A549 (cell line): ENCODE measurements at regions not wholly inside any gene's neighbourhood (a gene's known extent, or its start where the extent isn't known, plus 50 kb on each side); places are given as distances from the start of the nearest gene placed in this dataset.

ENCODE experiments used
- ATAC-seq, 2 experiments: fragments of 200-7000 bp in 1 of 2; fragments of >200 bp in 1 of 2; cut with Nextera tagmentation in 1 of 2; cut with Tn5 transposase in 1 of 2; 3 replicates each; pipeline versions ENCODE4 v1.8.0 to v1.9.1; 2018 to 2020; ENCODE audit warnings: mild to moderate bottlenecking in 1 of 2, moderate library complexity in 1 of 2
- CTCF ChIA-PET: fragments of 300-600 bp; sonication (Branson Sonifier 250); formaldehyde crosslinking; extraction: SDS; loops from one replicate; lab custom pipeline; 2021; ENCODE audit warnings: antibody characterized with exemption, inconsistent platforms; lab: Yijun Ruan, JAX
- POLR2A ChIA-PET: fragments of 350-600 bp; formaldehyde crosslinking; extraction: SDS; loops from one replicate; lab custom pipeline; 2021; ENCODE audit warnings: antibody characterized with exemption, inconsistent platforms; lab: Yijun Ruan, JAX
- DNase-seq, 2 experiments: peaks; one replicate each; pipeline versions ENCODE4 v3.0.0 to v3.0.0-alpha.2; 2011 to 2016; ENCODE audit warnings: low read depth in 1 of 2, low spot score in 1 of 2
- FAIRE-seq: peaks from 2 replicates; lab custom pipeline; 2011; peaks lifted over from hg19 to GRCh38; lab: Jason Lieb, UNC
- H3K27ac ChIP-seq, 2 experiments: fragments of >200 bp; sonication (Bioruptor Twin); formaldehyde crosslinking; 3 replicates each; pipeline ENCODE4 v1.5.1; 2016 to 2017
- H3K4me1 ChIP-seq: fragments of >200 bp; sonication (Bioruptor Twin); formaldehyde crosslinking; 3 replicates; pipeline ENCODE4 v1.6.1; 2016
- H3K4me2 ChIP-seq: fragments of >200 bp; sonication (Bioruptor Twin); formaldehyde crosslinking; 3 replicates; pipeline ENCODE4 v1.6.1; 2016
- H3K4me3 ChIP-seq: fragments of >200 bp; sonication (Bioruptor Twin); formaldehyde crosslinking; 3 replicates; pipeline ENCODE4 v1.5.1; 2016
- H3K9me3 ChIP-seq: fragments of >200 bp; sonication (Bioruptor Twin); formaldehyde crosslinking; 3 replicates; pipeline ENCODE4 v1.6.1; 2016
- ATOH8 ChIP-seq: fragments of 250-450 bp; sonication (Bioruptor Pico); IDR thresholded peaks from 2 replicates; pipeline ENCODE4 v1.5.0; 2020; ENCODE audit warnings: low read depth, mild to moderate bottlenecking, moderate library complexity
- BHLHE40 ChIP-seq: IDR thresholded peaks from 2 replicates; pipeline ENCODE4 v1.6.1; 2012; ENCODE audit warnings: low read depth, low read length, inconsistent platforms
- CHD2 ChIP-seq: fragments of 150-350 bp; IDR thresholded peaks from 2 replicates; pipeline ENCODE4 v1.6.1; 2014; ENCODE audit warnings: low read length; ENCODE audit not compliant: partially characterized antibody
- E2F6 ChIP-seq: IDR thresholded peaks from 2 replicates; pipeline ENCODE4 v1.6.1; 2012; ENCODE audit warnings: low read depth, borderline replicate concordance
- ESRRA ChIP-seq: fragments of 150-350 bp; IDR thresholded peaks from 2 replicates; pipeline ENCODE4 v1.6.1; 2014; ENCODE audit warnings: mild to moderate bottlenecking, low read length, borderline replicate concordance
- FOSB ChIP-seq: fragments of 250-450 bp; sonication (Bioruptor Pico); IDR thresholded peaks from 2 replicates; pipeline ENCODE4 v1.5.0; 2020; ENCODE audit warnings: mild to moderate bottlenecking, moderate library complexity
- GATA3 ChIP-seq: IDR thresholded peaks from 2 replicates; pipeline ENCODE4 v1.6.1; 2012; ENCODE audit warnings: borderline replicate concordance
- HOXA7 ChIP-seq: fragments of 250-450 bp; sonication (Bioruptor Pico); IDR thresholded peaks from 2 replicates; pipeline ENCODE4 v1.5.0; 2020; ENCODE audit warnings: mild to moderate bottlenecking, moderate library complexity
- HOXB13 ChIP-seq: fragments of 250-450 bp; sonication (Bioruptor Pico); IDR thresholded peaks from 2 replicates; pipeline ENCODE4 v1.5.0; 2020; ENCODE audit warnings: low read depth, mild to moderate bottlenecking, moderate library complexity
- JUNB ChIP-seq: fragments of >200 bp; sonication (Bioruptor Twin); formaldehyde crosslinking; IDR thresholded peaks from 2 replicates; pipeline ENCODE4 v1.6.1; 2016
- KDM1A ChIP-seq: fragments of 200-600 bp; sonication (generic); IDR thresholded peaks from 2 replicates; pipeline ENCODE4 v1.6.1; 2016; ENCODE audit warnings: low read depth, mild to moderate bottlenecking
- KDM5A ChIP-seq: fragments of 200-600 bp; sonication (generic); IDR thresholded peaks from 2 replicates; pipeline ENCODE4 v1.6.1; 2016; ENCODE audit warnings: antibody characterized with exemption, mild to moderate bottlenecking
- MAX ChIP-seq: IDR thresholded peaks from 2 replicates; pipeline ENCODE4 v1.6.1; 2012
- PBX3 ChIP-seq: IDR thresholded peaks from 2 replicates; pipeline ENCODE4 v1.6.1; 2012
- RARB ChIP-seq: fragments of 250-450 bp; sonication (Bioruptor Pico); IDR thresholded peaks from 2 replicates; pipeline ENCODE4 v1.8.0; 2021; ENCODE audit warnings: mild to moderate bottlenecking, moderate library complexity
- RFX5 ChIP-seq: fragments of 450-650 bp; IDR thresholded peaks from 2 replicates; pipeline ENCODE4 v1.7.1; 2014; ENCODE audit warnings: antibody characterized with exemption, mild to moderate bottlenecking, moderate library complexity
- SREBF2 ChIP-seq: fragments of 450-650 bp; IDR thresholded peaks from 2 replicates; pipeline ENCODE4 v1.6.1; 2014; ENCODE audit warnings: mild to moderate bottlenecking, moderate library complexity
- TFCP2L1 ChIP-seq: fragments of 250-450 bp; sonication (Bioruptor Pico); IDR thresholded peaks from 2 replicates; pipeline ENCODE4 v1.5.0; 2021; ENCODE audit warnings: mild to moderate bottlenecking
- ZFP36 ChIP-seq: fragments of 450-650 bp; IDR thresholded peaks from 2 replicates; pipeline ENCODE4 v1.6.1; 2014; ENCODE audit warnings: borderline replicate concordance; ENCODE audit not compliant: partially characterized antibody
- ZSCAN20 ChIP-seq: fragments of 250-450 bp; sonication (Bioruptor Pico); IDR thresholded peaks from 2 replicates; pipeline ENCODE4 v1.8.0; 2022; ENCODE audit warnings: mild to moderate bottlenecking, moderate library complexity
- WGBS: methylation state at CpG from one replicate; pipeline ENCODE4 v1.1.6; 2017; ENCODE audit errors: missing lambda C conversion rate; 5-methylcytosine and 5-hydroxymethylcytosine counted together
- TF ChIP-seq, protein P1 (sequence below): fragments of >200 bp; sonication (Bioruptor Twin); formaldehyde crosslinking; IDR thresholded peaks from 3 replicates; pipeline ENCODE4 v1.5.1; 2016
- TF ChIP-seq, protein P2 (sequence below): fragments of >200 bp; sonication (Bioruptor Twin); formaldehyde crosslinking; IDR thresholded peaks from 3 replicates; pipeline ENCODE4 v1.6.1; 2016

DNA sequence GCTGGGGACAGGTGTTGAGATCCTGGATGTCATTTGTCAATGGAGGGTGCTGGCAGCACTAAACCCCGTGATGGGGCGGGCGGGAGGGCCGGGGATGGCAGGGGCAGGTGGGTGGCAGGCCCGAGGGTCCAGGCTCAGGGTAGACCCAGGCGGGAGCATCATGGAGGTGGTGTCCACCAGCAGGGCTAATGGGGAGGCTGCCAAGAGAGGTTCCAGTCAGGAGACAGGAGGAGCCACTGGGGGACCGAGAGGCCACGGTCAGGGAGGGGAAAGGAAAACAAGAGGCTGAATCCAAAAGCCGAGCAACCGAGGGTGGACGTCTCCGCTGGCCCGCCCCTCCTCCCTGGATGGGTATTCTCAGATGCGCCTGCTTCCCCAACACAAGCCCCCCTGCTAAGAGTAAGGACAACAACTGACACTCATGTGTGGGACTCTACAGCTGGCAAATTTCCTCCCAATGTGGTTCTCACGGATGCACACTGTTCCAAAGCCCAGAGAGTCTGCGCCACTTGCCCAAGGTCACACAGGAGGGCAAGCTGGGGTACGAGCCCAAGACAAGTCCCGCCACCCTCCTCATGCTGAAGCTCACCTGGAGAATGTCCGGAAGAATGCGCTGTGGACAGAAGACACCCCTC is 132.0 kb downstream of the CPZ start:
- FAIRE-seq (no peak), DNase-seq (no peak), ATAC-seq (no peak)
- WGBS = 58% methylated on average over 11 of the region's 20 CpGs
- H3K4me3 ChIP-seq = no peak overlapping the region
- POLR2A ChIA-PET = no interaction called here
- H3K4me2 ChIP-seq = no peak overlapping the region
- CTCF ChIA-PET = no interaction called here
- no peak overlapping the region for H3K27ac ChIP-seq
- TF ChIP-seq BHLHE40 (no peak), ZSCAN20 (no peak), SREBF2 (no peak)
- H3K9me3 ChIP-seq = no peaks in the 10 kb centered on the region
- no peaks in the 10 kb centered on the region for H3K4me1 ChIP-seq

DNA sequence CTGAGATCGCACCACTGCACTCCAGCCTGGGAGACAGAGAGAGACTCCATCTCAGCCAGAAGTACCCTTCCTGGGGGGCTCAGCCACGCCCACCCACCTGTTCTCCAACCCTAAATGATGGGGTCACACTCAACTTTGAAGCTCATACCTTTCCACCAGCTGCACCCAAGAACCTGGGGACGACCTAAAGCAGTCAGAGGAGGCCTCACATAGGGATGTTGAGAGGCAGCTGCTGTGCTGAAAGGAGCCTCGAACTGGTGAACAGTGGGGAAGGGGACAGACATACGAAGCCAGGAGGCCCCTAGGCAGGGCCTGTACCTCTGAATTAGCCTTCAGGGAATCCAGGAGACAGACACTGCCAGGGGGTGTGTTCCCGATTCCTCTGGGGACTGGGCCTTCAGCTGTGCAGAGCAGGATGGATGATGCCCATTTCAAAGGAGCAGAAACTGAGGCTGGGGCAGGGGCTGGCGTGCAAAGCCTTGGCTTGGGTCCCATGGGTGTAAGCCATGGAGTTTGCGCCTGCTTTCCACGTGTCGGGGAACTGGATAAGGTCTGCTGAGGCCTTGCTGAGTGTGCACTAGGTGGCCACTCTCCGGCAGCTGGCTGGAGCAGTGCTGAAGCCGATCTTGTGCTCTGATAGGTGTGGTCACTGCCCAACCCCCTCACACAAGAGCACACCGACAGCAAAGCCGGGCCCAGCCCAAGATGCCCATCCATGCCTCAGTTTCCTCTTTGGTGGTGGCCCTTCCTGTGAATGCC is 130.8 kb downstream of the CPZ start:
- CTCF ChIA-PET = no interaction called here
- no peak for ATAC-seq
- WGBS = 37% methylated on average over 7 of the region's 14 CpGs

GRCh38 chr4:8722556-8722955 is 130.0 kb downstream of the CPZ start:
- Histone ChIP-seq H3K4me2 (no peak overlapping the region), H3K9me3 (no peaks in the 10 kb centered on the region), H3K27ac (no peak overlapping the region), H3K4me1 (no peaks in the 10 kb centered on the region), H3K4me3 (no peak overlapping the region)
- POLR2A ChIA-PET = no interaction called here
- ATAC-seq (no peak), FAIRE-seq (no peak), DNase-seq (no peak)
- CTCF ChIA-PET = interaction anchor here (0.7 to 1.0 kb wide), 2 partner anchors 17 to 27 kb away, joined by 3 read pairs; no protein-coding TSS in a partner anchor
- no peak for TF ChIP-seq ATOH8 (CRISPR knock-in tag)
- no peak for TF ChIP-seq ESRRA
- no peak for TF ChIP-seq E2F6
- TF ChIP-seq JUNB = no peak
- TF ChIP-seq ZSCAN20 = no peak
- TF ChIP-seq, protein P1, sequence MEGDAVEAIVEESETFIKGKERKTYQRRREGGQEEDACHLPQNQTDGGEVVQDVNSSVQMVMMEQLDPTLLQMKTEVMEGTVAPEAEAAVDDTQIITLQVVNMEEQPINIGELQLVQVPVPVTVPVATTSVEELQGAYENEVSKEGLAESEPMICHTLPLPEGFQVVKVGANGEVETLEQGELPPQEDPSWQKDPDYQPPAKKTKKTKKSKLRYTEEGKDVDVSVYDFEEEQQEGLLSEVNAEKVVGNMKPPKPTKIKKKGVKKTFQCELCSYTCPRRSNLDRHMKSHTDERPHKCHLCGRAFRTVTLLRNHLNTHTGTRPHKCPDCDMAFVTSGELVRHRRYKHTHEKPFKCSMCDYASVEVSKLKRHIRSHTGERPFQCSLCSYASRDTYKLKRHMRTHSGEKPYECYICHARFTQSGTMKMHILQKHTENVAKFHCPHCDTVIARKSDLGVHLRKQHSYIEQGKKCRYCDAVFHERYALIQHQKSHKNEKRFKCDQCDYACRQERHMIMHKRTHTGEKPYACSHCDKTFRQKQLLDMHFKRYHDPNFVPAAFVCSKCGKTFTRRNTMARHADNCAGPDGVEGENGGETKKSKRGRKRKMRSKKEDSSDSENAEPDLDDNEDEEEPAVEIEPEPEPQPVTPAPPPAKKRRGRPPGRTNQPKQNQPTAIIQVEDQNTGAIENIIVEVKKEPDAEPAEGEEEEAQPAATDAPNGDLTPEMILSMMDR = no peak
- 58% methylated on average over 9 of the region's 9 CpGs for WGBS

More for the DNA sequence above, 130.8 kb downstream of the CPZ start:
- Histone ChIP-seq H3K4me2 (no peak overlapping the region), H3K9me3 (no peaks in the 10 kb centered on the region), H3K4me1 (no peaks in the 10 kb centered on the region), H3K4me3 (no peak overlapping the region), H3K27ac (no peak overlapping the region)
- no peak for TF ChIP-seq RARB (CRISPR knock-in tag)
- TF ChIP-seq KDM1A = no peak
- DNase-seq (no peak), FAIRE-seq (no peak)
- POLR2A ChIA-PET = no interaction called here

GRCh38 chr4:8721621-8722020 is 129.1 kb downstream of the CPZ start:
- ATAC-seq (no peak), FAIRE-seq (no peak), DNase-seq (no peak)
- POLR2A ChIA-PET = no interaction called here
- H3K4me3 ChIP-seq = no peak overlapping the region
- 55% methylated on average over 8 of the region's 8 CpGs for WGBS
- no peak overlapping the region for H3K27ac ChIP-seq
- CTCF ChIA-PET = interaction anchor here (0.8 to 1.0 kb wide), 2 partner anchors 26 to 61 kb away, joined by 3 read pairs; no protein-coding TSS in a partner anchor
- H3K4me1 ChIP-seq = no peaks in the 10 kb centered on the region
- no peaks in the 10 kb centered on the region for H3K9me3 ChIP-seq
- no peak overlapping the region for H3K4me2 ChIP-seq
- TF ChIP-seq, protein P2, sequence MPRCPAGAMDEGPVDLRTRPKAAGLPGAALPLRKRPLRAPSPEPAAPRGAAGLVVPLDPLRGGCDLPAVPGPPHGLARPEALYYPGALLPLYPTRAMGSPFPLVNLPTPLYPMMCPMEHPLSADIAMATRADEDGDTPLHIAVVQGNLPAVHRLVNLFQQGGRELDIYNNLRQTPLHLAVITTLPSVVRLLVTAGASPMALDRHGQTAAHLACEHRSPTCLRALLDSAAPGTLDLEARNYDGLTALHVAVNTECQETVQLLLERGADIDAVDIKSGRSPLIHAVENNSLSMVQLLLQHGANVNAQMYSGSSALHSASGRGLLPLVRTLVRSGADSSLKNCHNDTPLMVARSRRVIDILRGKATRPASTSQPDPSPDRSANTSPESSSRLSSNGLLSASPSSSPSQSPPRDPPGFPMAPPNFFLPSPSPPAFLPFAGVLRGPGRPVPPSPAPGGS = no peak
- TF ChIP-seq FOSB (CRISPR knock-in tag) (no peak), GATA3 (no peak), ESRRA (no peak), RFX5 (no peak), HOXB13 (CRISPR knock-in tag) (no peak), TFCP2L1 (CRISPR knock-in tag) (no peak), MAX (no peak), HOXA7 (CRISPR knock-in tag) (no peak), KDM5A (no peak), JUNB (no peak), ZFP36 (no peak), CHD2 (no peak), PBX3 (no peak)
